ENCODE measurements at regions not wholly inside any gene's neighbourhood (a gene's known extent, or its start where the extent isn't known, plus 50 kb on each side); places are given as distances from the start of the nearest gene placed in this dataset.

GRCh38 chr4:138317175-138317748, 75.1 kb upstream of the SLC7A11 start:
- TF ChIP-seq CTCF (IDR thresholded peaks at IDR 0.05) (no peak), POLR2AphosphoS5 (IDR thresholded peaks at IDR 0.05) (no peak)
